IMR-90 (cell line): ENCODE measurements at regions not wholly inside any gene's neighbourhood (a gene's known extent, or its start where the extent isn't known, plus 50 kb on each side); places are given as distances from the start of the nearest gene placed in this dataset.

ENCODE experiments used
- BHLHE40 ChIP-seq: fragments of 150-350 bp; IDR thresholded peaks from 2 replicates; pipeline ENCODE4 v1.6.1; 2016; ENCODE audit warnings: mild to moderate bottlenecking, low read depth, low read length
- CHD1 ChIP-seq: IDR thresholded peaks from 2 replicates; pipeline ENCODE4 v1.6.1; 2012; ENCODE audit warnings: low read depth, low read length, improper control_type of control experiment
- CTCF ChIP-seq: conservative IDR thresholded peaks from 2 replicates; pipeline ENCODE4 v1.5.1; 2012; ENCODE audit warnings: mild to moderate bottlenecking, low read depth, low read length, improper control_type of control experiment
- MAFK ChIP-seq: IDR thresholded peaks from 2 replicates; pipeline ENCODE4 v1.6.1; 2012; ENCODE audit warnings: low read depth, low read length, improper control_type of control experiment
- MAZ ChIP-seq: IDR thresholded peaks from 2 replicates; pipeline ENCODE4 v1.6.1; 2012; ENCODE audit warnings: low read depth, mild to moderate bottlenecking, low read length, improper control_type of control experiment, moderate library complexity, borderline replicate concordance
- MXI1 ChIP-seq: IDR thresholded peaks from 2 replicates; pipeline ENCODE4 v1.6.1; 2012; ENCODE audit warnings: low read depth, mild to moderate bottlenecking, low read length, moderate library complexity, borderline replicate concordance
- NFE2L2 ChIP-seq: fragments of 150-350 bp; IDR thresholded peaks from 2 replicates; pipeline ENCODE4 v1.6.1; 2016; ENCODE audit warnings: low read depth, mild to moderate bottlenecking, low read length
- POLR2A ChIP-seq: IDR thresholded peaks from 2 replicates; pipeline ENCODE4 v1.6.1; 2012; ENCODE audit warnings: mild to moderate bottlenecking, low read depth, low read length
- SMC3 ChIP-seq: fragments of 150-350 bp; IDR thresholded peaks from 2 replicates; pipeline ENCODE4 v1.6.1; 2016; ENCODE audit warnings: low read depth, mild to moderate bottlenecking, antibody characterized with exemption, low read length, moderate library complexity
- USF2 ChIP-seq: fragments of 150-350 bp; IDR thresholded peaks from 2 replicates; pipeline ENCODE4 v1.6.1; 2017; ENCODE audit warnings: mild to moderate bottlenecking, antibody characterized with exemption, low read length, low read depth

- no peak for TF ChIP-seq SMC3
- no peak for TF ChIP-seq CTCF
- TF ChIP-seq MAFK, result no peak
- no peak for TF ChIP-seq POLR2A
- no peak for TF ChIP-seq USF2
- no peak for TF ChIP-seq MXI1
- no peak for TF ChIP-seq CHD1
- TF ChIP-seq BHLHE40, result no peak
- no peak for TF ChIP-seq MAZ
- TF ChIP-seq NFE2L2, result no peak
Observed at GRCh38 chr4:3829956-3830773, 64.0 kb downstream of the ADRA2C start.
